ENCODE measurements at regions not wholly inside any gene's neighbourhood (a gene's known extent, or its start where the extent isn't known, plus 50 kb on each side); places are given as distances from the start of the nearest gene placed in this dataset.

DNA sequence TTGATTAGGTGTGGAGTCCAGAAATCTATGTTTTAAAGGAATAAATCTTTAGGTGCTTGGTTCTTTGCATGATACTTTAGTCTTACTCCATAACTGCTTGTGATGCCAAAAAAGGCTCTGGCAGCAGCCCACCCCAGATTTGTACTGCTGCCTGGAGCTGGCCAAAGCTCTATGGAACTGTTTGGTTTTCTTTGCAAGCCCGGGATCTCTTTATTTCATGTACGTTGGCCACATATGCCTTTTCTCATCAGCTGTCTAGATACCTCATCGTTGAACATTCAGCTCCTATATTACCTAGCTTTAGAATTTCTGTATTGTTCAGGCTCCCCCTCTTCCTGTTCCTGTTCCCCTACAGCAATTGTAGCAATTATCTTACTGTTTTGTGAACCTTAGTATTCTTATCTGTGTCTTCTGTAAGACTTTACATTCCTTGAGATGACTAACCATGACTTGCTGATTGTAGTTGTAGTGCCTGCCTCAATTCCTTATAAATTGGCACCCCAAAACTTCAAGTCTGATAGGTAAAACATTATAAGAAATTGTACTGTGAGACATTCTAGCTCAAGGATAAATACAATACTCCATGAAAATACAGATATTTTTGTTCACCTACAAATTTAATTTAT lies 199.4 kb upstream of the GPRIN3 start:
- TF ChIP-seq, protein P1, sequence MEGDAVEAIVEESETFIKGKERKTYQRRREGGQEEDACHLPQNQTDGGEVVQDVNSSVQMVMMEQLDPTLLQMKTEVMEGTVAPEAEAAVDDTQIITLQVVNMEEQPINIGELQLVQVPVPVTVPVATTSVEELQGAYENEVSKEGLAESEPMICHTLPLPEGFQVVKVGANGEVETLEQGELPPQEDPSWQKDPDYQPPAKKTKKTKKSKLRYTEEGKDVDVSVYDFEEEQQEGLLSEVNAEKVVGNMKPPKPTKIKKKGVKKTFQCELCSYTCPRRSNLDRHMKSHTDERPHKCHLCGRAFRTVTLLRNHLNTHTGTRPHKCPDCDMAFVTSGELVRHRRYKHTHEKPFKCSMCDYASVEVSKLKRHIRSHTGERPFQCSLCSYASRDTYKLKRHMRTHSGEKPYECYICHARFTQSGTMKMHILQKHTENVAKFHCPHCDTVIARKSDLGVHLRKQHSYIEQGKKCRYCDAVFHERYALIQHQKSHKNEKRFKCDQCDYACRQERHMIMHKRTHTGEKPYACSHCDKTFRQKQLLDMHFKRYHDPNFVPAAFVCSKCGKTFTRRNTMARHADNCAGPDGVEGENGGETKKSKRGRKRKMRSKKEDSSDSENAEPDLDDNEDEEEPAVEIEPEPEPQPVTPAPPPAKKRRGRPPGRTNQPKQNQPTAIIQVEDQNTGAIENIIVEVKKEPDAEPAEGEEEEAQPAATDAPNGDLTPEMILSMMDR (IDR thresholded peaks at IDR 0.05; ENCODE audit: insufficient read depth, low read length), result no peak
- TF ChIP-seq, protein P2, sequence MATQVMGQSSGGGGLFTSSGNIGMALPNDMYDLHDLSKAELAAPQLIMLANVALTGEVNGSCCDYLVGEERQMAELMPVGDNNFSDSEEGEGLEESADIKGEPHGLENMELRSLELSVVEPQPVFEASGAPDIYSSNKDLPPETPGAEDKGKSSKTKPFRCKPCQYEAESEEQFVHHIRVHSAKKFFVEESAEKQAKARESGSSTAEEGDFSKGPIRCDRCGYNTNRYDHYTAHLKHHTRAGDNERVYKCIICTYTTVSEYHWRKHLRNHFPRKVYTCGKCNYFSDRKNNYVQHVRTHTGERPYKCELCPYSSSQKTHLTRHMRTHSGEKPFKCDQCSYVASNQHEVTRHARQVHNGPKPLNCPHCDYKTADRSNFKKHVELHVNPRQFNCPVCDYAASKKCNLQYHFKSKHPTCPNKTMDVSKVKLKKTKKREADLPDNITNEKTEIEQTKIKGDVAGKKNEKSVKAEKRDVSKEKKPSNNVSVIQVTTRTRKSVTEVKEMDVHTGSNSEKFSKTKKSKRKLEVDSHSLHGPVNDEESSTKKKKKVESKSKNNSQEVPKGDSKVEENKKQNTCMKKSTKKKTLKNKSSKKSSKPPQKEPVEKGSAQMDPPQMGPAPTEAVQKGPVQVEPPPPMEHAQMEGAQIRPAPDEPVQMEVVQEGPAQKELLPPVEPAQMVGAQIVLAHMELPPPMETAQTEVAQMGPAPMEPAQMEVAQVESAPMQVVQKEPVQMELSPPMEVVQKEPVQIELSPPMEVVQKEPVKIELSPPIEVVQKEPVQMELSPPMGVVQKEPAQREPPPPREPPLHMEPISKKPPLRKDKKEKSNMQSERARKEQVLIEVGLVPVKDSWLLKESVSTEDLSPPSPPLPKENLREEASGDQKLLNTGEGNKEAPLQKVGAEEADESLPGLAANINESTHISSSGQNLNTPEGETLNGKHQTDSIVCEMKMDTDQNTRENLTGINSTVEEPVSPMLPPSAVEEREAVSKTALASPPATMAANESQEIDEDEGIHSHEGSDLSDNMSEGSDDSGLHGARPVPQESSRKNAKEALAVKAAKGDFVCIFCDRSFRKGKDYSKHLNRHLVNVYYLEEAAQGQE (IDR thresholded peaks at IDR 0.05; ENCODE audit: insufficient replicate concordance, low read depth), result no peak
- no peak for TF ChIP-seq POLR2AphosphoS5 (IDR thresholded peaks at IDR 0.05; ENCODE audit: low read depth)
- no peak for TF ChIP-seq GABPA (IDR thresholded peaks at IDR 0.05; ENCODE audit: low read depth)
- TF ChIP-seq SPI1 (IDR thresholded peaks at IDR 0.05; ENCODE audit: borderline replicate concordance, low read depth), result no peak
- Histone ChIP-seq H3K27me3 (ENCODE audit: insufficient read depth, poor library complexity, severe bottlenecking) (no peaks in the 10 kb centered on the region), H3K4me3 (replicated peaks; ENCODE audit: insufficient read depth, low read length) (no peak overlapping the region), H3K27ac (replicated peaks) (no peak overlapping the region)
- DNase-seq (ENCODE audit: low read depth in 1 of 2, low spot score in 1 of 2), result no peak

DNA sequence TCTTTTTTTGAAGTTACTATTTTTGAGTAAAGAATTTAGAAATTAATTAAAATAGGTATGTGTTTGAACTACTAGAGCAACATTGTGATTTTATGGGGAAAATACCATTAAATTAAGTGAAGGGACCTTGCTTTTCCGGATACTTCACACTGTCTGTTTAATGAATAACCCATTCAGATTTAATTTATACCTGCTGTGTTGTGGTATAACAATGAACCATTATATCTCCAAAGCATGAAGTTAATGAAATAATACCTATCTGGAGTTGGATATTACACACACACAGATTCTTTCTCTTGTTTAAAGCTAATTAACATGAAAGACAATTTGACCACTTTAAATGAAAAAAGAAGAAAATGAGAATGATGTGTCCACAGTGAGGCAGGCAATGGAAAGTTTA lies 195.0 kb upstream of the GPRIN3 start:
- Histone ChIP-seq H3K27me3 (ENCODE audit: insufficient read depth, poor library complexity, severe bottlenecking) (no peaks in the 10 kb centered on the region), H3K4me3 (replicated peaks; ENCODE audit: insufficient read depth, low read length) (no peak overlapping the region)

DNA sequence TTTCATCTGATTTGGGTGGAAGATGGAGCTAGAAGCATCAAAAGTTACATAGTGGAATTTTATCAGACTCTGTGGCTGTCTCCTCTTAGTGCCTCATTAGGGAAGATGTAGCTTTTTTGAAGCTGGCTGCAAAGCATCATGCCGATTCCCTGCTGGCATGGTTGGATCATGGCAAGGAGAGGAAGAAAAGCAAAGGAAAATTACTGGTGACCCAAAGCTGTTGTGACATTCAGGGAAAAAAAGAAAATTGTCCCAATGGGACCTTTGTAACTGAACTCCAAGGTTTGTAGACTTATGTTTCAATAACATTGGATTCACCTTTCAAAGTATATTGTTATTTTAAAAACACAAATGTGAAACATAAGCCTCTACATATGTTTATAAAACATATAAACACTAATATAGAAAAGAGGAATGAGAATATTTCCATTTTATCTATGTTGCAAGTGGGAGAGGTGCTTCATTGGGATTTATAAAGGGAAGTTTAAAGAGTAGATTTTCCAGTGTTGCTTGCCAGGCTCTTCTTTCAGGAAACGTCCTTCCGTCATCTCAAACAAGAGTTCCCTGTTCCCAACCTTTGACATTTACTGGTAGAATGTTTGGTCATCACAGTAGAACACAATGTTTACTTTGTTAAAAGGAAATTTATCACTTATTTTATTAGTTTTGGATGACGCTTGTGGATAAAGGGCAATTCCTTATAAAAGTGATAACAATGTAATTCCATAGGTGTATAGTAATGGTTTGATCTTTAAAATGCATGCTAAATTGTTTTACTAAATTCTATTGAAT lies 190.1 kb upstream of the GPRIN3 start:
- no peak for TF ChIP-seq GABPA (IDR thresholded peaks at IDR 0.05; ENCODE audit: low read depth)
- TF ChIP-seq POLR2AphosphoS5 (IDR thresholded peaks at IDR 0.05; ENCODE audit: low read depth), result no peak
- TF ChIP-seq SPI1 (IDR thresholded peaks at IDR 0.05; ENCODE audit: borderline replicate concordance, low read depth), result no peak
- TF ChIP-seq, protein P1 (IDR thresholded peaks at IDR 0.05; ENCODE audit: insufficient read depth, low read length), result no peak
- TF ChIP-seq, protein P2 (IDR thresholded peaks at IDR 0.05; ENCODE audit: insufficient replicate concordance, low read depth), result no peak
- no peak overlapping the region for H3K27ac ChIP-seq (replicated peaks)
- DNase-seq (ENCODE audit: low read depth in 1 of 2, low spot score in 1 of 2), result no peak
- no peak overlapping the region for H3K4me3 ChIP-seq (replicated peaks; ENCODE audit: insufficient read depth, low read length)
- H3K27me3 ChIP-seq (ENCODE audit: insufficient read depth, poor library complexity, severe bottlenecking), result no peaks in the 10 kb centered on the region

More for the DNA sequence above, 195.0 kb upstream of the GPRIN3 start:
- H3K27ac ChIP-seq (replicated peaks), result no peak overlapping the region
- no peak for DNase-seq (ENCODE audit: low read depth in 1 of 2, low spot score in 1 of 2)
- TF ChIP-seq, protein P1 (IDR thresholded peaks at IDR 0.05; ENCODE audit: insufficient read depth, low read length), result no peak
- TF ChIP-seq POLR2AphosphoS5 (IDR thresholded peaks at IDR 0.05; ENCODE audit: low read depth) (no peak), SPI1 (IDR thresholded peaks at IDR 0.05; ENCODE audit: borderline replicate concordance, low read depth) (no peak), GABPA (IDR thresholded peaks at IDR 0.05; ENCODE audit: low read depth) (no peak)
- TF ChIP-seq, protein P2 (IDR thresholded peaks at IDR 0.05; ENCODE audit: insufficient replicate concordance, low read depth), result no peak

Data from HL-60 (cell line).